K562 (cell line): ENCODE measurements at regions not wholly inside any gene's neighbourhood (a gene's known extent, or its start where the extent isn't known, plus 50 kb on each side); places are given as distances from the start of the nearest gene placed in this dataset.

Experiments
- ATF6 ChIP-seq: sonication (generic); formaldehyde crosslinking; IDR thresholded peaks from 2 replicates; pipeline ENCODE4 v1.4.0; 2020; ENCODE audit warnings: mild to moderate bottlenecking, missing genetic modification reagents
- HIVEP1 ChIP-seq: fragments of 250-450 bp; sonication (Bioruptor Pico); IDR thresholded peaks from 2 replicates; pipeline ENCODE4 v1.4.0; 2020; ENCODE audit warnings: mild to moderate bottlenecking
- LCOR ChIP-seq: sonication (generic); formaldehyde crosslinking; IDR thresholded peaks from 2 replicates; pipeline ENCODE4 v1.8.0; 2022; ENCODE audit warnings: mild to moderate bottlenecking, missing genetic modification reagents
- NELFE ChIP-seq: IDR thresholded peaks from 2 replicates; pipeline ENCODE4 v1.6.1; 2011; ENCODE audit warnings: mild to moderate bottlenecking; ENCODE audit not compliant: insufficient read depth, insufficient read length
- ZFPM2 ChIP-seq: fragments of 250-450 bp; sonication (Bioruptor Pico); IDR thresholded peaks from 2 replicates; pipeline ENCODE4 v1.5.1; 2022; ENCODE audit warnings: mild to moderate bottlenecking
- ZNF121 ChIP-seq: sonication (generic); formaldehyde crosslinking; conservative IDR thresholded peaks from 2 replicates; pipeline ENCODE4 v1.8.0; 2022; ENCODE audit warnings: missing genetic modification reagents
- ZNF586 ChIP-seq: fragments of 450-650 bp; formaldehyde crosslinking; conservative IDR thresholded peaks from 2 replicates; pipeline ENCODE4 v1.4.0; 2020; ENCODE audit warnings: mild to moderate bottlenecking, moderate library complexity
- ZNF609 ChIP-seq: sonication (generic); formaldehyde crosslinking; IDR thresholded peaks from 2 replicates; pipeline ENCODE4 v1.8.1; 2023; ENCODE audit warnings: missing genetic modification reagents, mild to moderate bottlenecking, borderline replicate concordance
- ZNF740 ChIP-seq, 3 experiments: fragments of 200-800 bp in 1 of 3; sonication (Bioruptor generic) in 1 of 3; sonication (generic) in 1 of 3; formaldehyde crosslinking in 1 of 3; IDR thresholded peaks; 2 replicates each; pipeline versions ENCODE4 v1.6.1 to v1.8.0; 2016 to 2022; ENCODE audit warnings: mild to moderate bottlenecking in 2 of 3, missing compliant biosample characterization in 2 of 3, missing genetic modification characterization in 2 of 3, missing genetic modification reagents in 1 of 3

- TF ChIP-seq ZNF609 (no peak), ZFPM2 (CRISPR knock-in tag) (no peak), NELFE (no peak), HIVEP1 (CRISPR knock-in tag) (no peak), ZNF121 (CRISPR knock-in tag) (no peak), ZNF586 (CRISPR knock-in tag) (no peak), LCOR (no peak), ATF6 (CRISPR knock-in tag) (no peak), ZNF740 (CRISPR knock-in tag; IDR thresholded peaks at IDR 0.05) (no peak), ZNF740 (tag; IDR thresholded peaks at IDR 0.05) (no peak)
Measured at GRCh38 chr18:75116809-75117208, 92.1 kb downstream of the PTGR3 start (continued).
